Head of caudate nucleus (tissue), 42 donors: ENCODE measurements at regions not wholly inside any gene's neighbourhood (a gene's known extent, or its start where the extent isn't known, plus 50 kb on each side); places are given as distances from the start of the nearest gene placed in this dataset.
"Not testable (repeated sequence)": the region's sequence is repeated elsewhere in the genome, so short reads cannot be mapped to it uniquely, and the experiment has no call there.

Experiments used
- DNase-seq, 42 donors: peaks; one replicate each; pipeline versions ENCODE4 v3.0.0 to v3.0.0-alpha.2; 2020 to 2021; ENCODE audit warnings: mixed read lengths in 7 of 42
- intact Hi-C: fragments of 100-400 bp; cut with DNase I; formaldehyde crosslinking; loops from one replicate; pipeline ENCODE4 v1.15.0; 2022

DNA sequence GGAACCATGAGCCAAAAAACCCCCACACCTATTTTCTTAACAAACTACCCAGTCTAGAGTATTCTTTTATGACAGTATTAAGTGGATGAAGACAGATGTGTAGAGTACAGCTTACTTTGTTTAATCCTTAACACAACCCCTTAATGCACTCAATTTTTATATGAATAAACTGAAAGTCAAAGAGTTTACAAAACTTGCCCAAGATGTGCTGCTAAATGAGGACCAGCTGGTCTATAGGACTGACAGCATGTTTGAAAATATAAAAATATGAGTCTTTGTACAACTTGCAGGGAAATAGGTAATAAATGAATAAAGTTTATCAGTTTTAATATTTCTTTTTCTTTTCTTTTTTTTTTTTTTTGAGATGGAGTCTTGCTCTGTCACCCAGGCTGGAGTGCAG is 102.3 kb downstream of the ZFY start:
- intact Hi-C loops = no loop called here
- DNase-seq = no peak

GRCh38 chrY:3040415-3040814 is 105.2 kb downstream of the ZFY start:
- intact Hi-C loops = no loop called here
- no peak for DNase-seq

GRCh38 chrY:3041985-3042384 is 106.8 kb downstream of the ZFY start:
- intact Hi-C loops = no loop called here
- no peak for DNase-seq

GRCh38 chrY:3042901-3043300 is 107.7 kb downstream of the ZFY start:
- intact Hi-C loops = no loop called here

DNA sequence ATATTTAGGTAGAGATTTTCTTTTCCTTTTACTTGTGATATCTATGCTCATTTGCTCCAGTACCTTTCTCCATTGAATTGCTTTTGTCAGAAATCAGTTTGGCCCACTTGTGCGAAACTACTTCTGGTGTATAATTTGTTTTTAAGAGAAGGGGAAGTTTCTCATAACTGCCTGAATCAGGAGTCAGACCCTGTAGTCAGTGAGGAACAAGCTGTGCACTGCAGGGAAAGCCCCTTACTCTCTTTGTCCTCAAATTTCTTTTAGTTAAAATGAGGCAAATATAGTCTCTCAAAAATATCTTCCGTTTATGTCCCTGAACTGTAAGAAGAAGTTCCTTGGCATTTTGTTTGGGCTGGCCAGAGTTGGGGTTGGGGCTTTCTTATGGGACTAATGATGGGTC is 109.9 kb downstream of the ZFY start:
- intact Hi-C loops = no loop called here
- DNase-seq = no peak

More at GRCh38 chrY:3042901-3043300, 107.7 kb downstream of the ZFY start:
- DNase-seq = no peak

- DNase-seq, intact Hi-C loops: not testable (repeated sequence)
These were observed 120.3 kb downstream of the ZFY start for GRCh38 chrY:3055496-3055895.

DNA sequence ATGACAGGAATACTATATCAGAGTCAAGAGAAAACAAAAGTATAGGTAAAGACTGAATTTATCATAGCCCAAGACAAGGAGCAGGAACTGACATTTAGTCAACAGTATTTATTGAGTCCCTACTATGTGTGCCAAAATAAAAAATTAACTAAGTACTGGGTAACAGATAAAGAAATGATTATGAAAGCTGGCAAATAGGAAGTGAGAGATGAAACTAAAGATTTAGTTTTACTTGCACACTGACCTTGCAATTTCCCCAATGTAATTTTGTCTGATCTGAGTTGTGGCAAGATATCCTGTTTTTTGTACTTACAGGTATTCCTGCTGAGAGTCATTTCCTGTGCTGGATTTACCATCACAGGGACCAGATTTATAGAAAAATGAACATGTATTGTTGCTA is 123.2 kb downstream of the ZFY start:
- DNase-seq, intact Hi-C loops: not testable (repeated sequence)

DNA sequence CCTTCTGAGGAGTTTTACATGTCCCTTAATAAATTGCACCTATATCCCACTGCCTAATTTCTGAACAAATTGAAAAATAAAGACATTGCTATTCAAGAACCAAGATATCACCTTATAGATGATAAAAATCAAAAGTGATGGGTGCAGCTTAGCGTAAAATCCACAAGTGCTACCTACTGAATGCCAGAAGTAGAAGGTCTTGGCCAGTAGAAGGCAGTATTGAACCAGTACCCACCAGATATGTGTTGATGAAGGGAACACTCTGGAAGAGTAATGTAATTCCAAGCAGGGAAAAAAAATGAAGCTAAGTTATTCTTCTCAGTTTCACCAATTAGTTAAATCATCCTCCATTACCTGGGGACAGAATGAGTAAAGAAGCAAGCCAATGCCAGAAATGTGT is 125.5 kb downstream of the ZFY start:
- intact Hi-C loops, DNase-seq: not testable (repeated sequence)

DNA sequence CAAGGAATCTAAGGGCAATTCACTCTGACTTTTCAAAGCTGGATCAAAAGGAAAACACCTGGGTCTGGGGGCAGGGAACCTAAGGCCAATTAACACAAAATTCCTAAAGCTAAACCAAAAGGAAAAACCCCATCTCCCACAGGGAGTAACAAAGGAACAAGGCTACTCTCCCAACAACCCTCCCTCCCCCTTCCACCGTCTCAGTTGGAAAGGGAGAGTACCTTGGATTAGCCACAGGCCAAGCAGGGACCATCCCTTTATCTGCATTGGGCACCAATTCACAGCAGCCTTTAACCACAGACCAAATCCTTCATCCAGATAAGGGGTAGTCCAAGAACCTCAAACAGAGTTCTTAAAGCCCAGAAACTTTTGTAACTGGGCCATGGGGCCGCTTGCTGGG is 153.0 kb downstream of the ZFY start:
- DNase-seq, intact Hi-C loops: not testable (repeated sequence)

- intact Hi-C loops, DNase-seq: not testable (repeated sequence)
These were observed 173.5 kb downstream of the ZFY start for GRCh38 chrY:3108674-3109073.

- intact Hi-C loops, DNase-seq: not testable (repeated sequence)
These were observed 185.1 kb downstream of the ZFY start for GRCh38 chrY:3120234-3120633.

DNA sequence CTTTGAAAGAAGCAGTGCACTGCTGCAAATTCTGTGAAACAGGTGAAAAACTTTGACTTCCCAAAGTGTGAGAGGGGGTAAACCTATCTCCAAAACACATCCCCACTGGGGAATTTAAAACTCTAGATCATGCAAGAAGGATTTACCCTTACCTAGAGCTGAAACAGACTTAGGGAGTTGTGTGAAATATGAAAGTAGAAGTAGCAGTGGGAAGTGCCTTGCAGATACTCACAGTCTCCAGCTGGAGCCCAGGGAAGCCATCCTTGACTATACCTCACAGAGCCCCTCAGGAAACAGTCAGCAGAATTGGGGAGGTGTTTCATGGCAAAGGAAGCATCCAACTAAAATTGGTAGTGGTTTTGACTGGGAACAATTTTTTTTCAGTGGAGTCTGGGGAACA is 185.5 kb downstream of the ZFY start:
- intact Hi-C loops, DNase-seq: not testable (repeated sequence)

- intact Hi-C loops, DNase-seq: not testable (repeated sequence)
These were observed 188.3 kb downstream of the ZFY start for GRCh38 chrY:3123482-3123881.

- DNase-seq, intact Hi-C loops: not testable (repeated sequence)
These were observed 235.9 kb downstream of the ZFY start for GRCh38 chrY:3171074-3171473.

DNA sequence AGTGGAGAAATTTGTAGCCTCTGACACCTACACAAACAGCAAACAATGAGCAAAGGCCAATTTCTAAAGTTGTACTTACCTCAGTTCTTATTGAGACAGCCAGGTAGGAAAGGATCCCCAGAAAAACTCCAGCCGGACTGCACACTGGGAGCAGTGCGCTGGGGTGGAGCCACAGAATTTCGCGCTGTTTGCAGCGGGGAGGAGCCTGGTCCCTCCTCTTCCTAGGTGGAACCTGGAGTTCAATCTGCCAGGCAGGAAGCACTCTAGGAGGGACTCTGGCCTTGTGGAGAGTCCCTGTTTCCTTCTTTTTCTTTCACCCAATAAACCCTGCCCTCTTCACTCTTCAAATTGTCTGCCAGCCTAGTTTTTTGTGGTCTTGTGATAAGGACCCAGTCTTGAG is 259.9 kb downstream of the ZFY start:
- intact Hi-C loops, DNase-seq: not testable (repeated sequence)

- DNase-seq, intact Hi-C loops: not testable (repeated sequence)
These were observed 267.1 kb downstream of the ZFY start for GRCh38 chrY:3202287-3202686.

- DNase-seq, intact Hi-C loops: not testable (repeated sequence)
These were observed 271.6 kb downstream of the ZFY start for GRCh38 chrY:3206733-3207132.

GRCh38 chrY:3213183-3213582 is 278.0 kb downstream of the ZFY start:
- intact Hi-C loops, DNase-seq: not testable (repeated sequence)

DNA sequence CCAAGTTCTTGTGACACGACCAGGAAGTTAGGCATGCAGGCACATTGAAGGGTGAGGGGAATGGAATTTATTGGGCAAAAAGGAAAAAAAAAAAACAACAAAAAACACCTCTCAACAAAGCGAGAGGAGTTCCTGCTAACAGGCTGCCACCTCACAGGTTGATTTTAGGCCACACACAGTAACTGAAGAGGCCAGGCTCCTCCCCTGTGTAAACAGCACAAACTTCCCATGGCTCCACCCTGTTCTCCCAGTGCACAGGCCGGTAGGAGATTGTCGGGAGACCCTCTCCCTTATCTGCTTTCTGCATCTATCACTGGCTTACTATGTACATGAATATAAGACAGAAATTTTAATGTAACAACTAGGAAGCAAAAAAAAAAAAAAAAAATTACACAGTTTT is 283.0 kb downstream of the ZFY start:
- DNase-seq, intact Hi-C loops: not testable (repeated sequence)

DNA sequence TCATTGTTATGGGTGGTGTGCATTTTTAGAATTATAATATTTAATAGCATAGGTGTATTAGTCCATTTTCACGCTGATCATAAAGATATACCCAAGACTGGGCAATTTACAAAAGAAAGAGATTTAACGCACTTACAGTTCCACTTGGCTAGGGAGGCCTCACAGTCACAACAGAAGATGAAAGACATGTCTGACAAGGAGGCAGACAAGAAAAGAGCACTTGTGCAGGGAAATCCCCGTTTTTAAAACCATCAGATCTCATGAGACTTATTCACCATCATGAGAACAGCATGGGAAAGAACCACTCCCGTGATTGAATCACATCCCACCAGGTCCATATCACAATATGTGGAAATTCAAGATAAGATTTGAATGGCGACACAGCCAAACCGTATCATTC is 283.4 kb downstream of the ZFY start:
- intact Hi-C loops, DNase-seq: not testable (repeated sequence)

DNA sequence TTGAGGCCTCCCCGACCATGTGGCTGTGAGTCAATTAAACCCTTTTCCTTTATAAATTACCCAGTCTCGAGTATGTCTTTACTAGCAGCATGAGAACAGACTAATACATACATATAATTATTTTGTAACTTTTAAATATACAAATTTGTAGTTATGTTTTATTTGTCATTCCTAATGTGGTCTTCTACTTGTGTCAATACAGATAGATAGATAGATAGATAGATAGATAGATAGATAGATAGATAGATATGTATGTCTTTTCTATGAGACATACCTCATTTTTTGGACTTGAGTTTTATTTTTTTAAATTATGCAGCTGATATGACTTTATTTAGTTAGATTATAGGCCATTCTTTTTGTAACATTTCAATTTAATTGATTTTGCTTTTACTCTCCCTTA is 316.0 kb upstream of the TGIF2LY start:
- DNase-seq, intact Hi-C loops: not testable (repeated sequence)

GRCh38 chrY:3288063-3288462 is 290.8 kb upstream of the TGIF2LY start:
- intact Hi-C loops, DNase-seq: not testable (repeated sequence)
